Transverse colon (tissue), 3 donors: ENCODE measurements at regions not wholly inside any gene's neighbourhood (a gene's known extent, or its start where the extent isn't known, plus 50 kb on each side); places are given as distances from the start of the nearest gene placed in this dataset.

Source experiments
- POLR2A ChIP-seq: fragments of 450-650 bp; IDR thresholded peaks from one replicate; pipeline ENCODE4 v1.6.1; 2016; ENCODE audit warnings: antibody characterized with exemption, mild to moderate bottlenecking, moderate library complexity
- TF ChIP-seq, protein P1 (sequence below), 5 experiments: fragments of 200-600 bp in 3 of 5; fragments of 450-650 bp in 2 of 5; sonication (generic) in 3 of 5; IDR thresholded peaks; 1 replicate in 2 of 5; 2 replicates in 3 of 5; pipeline ENCODE4 v1.5.1; 2016 to 2017; ENCODE audit warnings: antibody characterized with exemption in 5 of 5, inconsistent platforms in 3 of 5, mild to moderate bottlenecking in 2 of 5, moderate library complexity in 1 of 5

DNA sequence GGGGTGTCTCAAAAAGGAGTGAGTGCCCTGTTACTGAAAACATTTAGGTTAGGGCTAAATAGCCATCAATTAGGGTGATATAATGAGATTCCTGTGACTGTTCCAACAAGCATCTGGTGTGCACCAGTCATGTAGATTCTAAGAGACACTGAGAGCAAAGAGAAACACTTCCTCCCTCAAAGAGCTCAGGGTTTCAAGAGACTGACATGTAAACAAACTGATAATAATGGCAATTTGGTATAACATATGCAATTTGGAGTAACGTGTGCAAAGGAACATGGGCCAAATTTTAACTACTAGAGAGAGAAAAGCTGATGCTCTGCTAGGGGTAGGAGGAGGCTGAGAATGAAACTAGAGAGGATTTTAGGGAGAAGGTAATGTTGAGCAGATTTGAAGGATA, 237.1 kb downstream of the BMP4 start:
- TF ChIP-seq, protein P1, sequence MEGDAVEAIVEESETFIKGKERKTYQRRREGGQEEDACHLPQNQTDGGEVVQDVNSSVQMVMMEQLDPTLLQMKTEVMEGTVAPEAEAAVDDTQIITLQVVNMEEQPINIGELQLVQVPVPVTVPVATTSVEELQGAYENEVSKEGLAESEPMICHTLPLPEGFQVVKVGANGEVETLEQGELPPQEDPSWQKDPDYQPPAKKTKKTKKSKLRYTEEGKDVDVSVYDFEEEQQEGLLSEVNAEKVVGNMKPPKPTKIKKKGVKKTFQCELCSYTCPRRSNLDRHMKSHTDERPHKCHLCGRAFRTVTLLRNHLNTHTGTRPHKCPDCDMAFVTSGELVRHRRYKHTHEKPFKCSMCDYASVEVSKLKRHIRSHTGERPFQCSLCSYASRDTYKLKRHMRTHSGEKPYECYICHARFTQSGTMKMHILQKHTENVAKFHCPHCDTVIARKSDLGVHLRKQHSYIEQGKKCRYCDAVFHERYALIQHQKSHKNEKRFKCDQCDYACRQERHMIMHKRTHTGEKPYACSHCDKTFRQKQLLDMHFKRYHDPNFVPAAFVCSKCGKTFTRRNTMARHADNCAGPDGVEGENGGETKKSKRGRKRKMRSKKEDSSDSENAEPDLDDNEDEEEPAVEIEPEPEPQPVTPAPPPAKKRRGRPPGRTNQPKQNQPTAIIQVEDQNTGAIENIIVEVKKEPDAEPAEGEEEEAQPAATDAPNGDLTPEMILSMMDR (IDR thresholded peaks at IDR 0.05): no peak
- TF ChIP-seq POLR2A: no peak
